SH-SY5Y (cell line): ENCODE measurements at regions not wholly inside any gene's neighbourhood (a gene's known extent, or its start where the extent isn't known, plus 50 kb on each side); places are given as distances from the start of the nearest gene placed in this dataset.

Experiments used
- GATA2 ChIP-seq: IDR thresholded peaks from 2 replicates; pipeline ENCODE4 v1.6.1; 2011; ENCODE audit warnings: mild to moderate bottlenecking, low read depth, low read length
- GATA3 ChIP-seq: IDR thresholded peaks from 2 replicates; pipeline ENCODE4 v1.6.1; 2011; ENCODE audit warnings: low read depth, mild to moderate bottlenecking, low read length, moderate library complexity

GRCh38 chr5:52063186-52063585 lies 679.9 kb downstream of the ISL1 start:
- TF ChIP-seq GATA2: no peak
- TF ChIP-seq GATA3: no peak
